Stimulated activated CD4-positive, alpha-beta T cell treated with anti-CD3 and anti-CD28 coated beads, TNF-alpha, amount 100 ng/mL, for 1 hour (primary cell): ENCODE measurements at regions not wholly inside any gene's neighbourhood (a gene's known extent, or its start where the extent isn't known, plus 50 kb on each side); places are given as distances from the start of the nearest gene placed in this dataset.
"Not testable (repeated sequence)": the region's sequence is repeated elsewhere in the genome, so short reads cannot be mapped to it uniquely, and the experiment has no call there.

Experiments
- DNase-seq, 3 donors: peaks; one replicate each; pipeline ENCODE4 v3.0.0-alpha.2; 2020; ENCODE audit warnings: low read depth in 3 of 3, low spot score in 1 of 3

DNA sequence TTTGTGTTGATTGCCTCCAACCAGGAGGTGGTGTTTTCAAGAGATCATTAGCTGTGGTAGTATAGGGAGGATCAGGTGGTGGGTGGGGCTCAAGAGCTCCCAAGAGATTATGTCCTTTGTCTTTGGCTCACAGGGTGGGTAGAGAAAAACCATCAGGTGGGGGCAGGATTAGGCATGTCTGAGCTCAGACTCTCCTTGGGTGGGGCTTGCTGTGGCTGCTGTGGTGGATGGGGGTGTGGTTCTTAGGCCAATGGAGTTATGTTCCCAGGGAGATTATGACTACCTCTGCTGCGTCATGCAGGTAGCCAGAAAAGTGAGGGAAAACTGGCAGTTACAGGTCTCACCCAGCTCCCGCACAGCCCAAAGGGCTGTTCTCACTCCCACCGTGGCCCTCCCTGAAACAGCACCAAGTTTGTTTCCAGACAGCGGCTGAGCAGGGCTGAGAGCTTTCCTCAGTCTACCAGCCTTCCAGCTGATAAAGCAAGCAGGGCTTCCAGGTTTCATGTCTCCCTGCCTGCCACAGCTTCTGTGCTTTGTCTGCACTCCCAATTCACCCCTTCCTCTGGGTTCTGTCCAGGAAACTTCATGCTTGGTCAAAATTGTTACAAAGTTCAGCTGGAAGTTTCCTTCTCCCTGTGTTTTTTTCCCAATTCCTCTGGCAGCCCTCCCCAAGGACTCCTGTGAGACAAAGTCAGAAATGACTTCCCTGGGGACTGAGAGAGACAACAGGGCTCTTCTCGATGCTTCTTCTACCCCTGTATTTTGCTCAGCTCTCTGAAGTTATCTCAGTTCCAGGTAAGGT is 481.1 kb upstream of the MAN1A1 start:
- DNase-seq = no peak

DNA sequence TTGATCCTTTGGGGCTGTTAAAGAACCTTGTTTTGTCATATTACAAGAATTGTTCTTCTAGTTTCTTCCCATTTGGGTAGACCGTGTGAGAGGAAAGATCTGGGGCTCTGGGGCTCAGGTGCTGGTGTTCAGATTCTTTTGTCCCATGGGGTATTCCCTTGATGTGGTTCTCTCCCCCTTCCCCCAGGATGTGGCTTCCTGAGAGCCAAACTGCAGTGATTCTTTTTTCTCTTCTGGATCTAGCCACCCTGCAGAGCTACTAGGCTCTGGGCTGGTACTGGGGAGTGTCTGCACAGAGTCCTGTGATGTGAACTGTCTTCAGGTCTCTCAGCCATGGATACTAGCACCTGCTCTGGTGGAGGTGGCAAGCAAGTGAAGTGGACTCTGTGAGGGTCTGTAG is 480.5 kb upstream of the MAN1A1 start:
- DNase-seq = no peak

DNA sequence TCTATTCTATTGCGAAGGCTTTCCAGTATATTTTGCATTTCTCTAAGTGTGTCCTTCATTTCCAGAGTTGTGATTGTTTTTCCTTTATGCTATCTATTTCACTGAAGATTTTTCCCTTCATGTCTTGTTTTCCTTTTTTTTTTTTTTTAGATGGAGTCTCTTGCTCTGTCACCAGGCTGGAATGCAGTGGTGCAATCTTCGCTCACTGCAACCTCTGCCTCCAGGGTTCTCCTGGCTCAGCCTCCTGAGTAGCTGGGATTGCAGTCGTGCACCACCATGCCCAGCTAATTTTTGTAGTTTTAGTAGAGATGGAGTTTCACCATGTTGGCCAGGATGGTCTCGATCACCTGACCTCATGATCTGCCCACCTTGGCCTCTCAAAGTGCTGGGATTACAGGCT is 479.9 kb upstream of the MAN1A1 start:
- not testable (repeated sequence) for DNase-seq

DNA sequence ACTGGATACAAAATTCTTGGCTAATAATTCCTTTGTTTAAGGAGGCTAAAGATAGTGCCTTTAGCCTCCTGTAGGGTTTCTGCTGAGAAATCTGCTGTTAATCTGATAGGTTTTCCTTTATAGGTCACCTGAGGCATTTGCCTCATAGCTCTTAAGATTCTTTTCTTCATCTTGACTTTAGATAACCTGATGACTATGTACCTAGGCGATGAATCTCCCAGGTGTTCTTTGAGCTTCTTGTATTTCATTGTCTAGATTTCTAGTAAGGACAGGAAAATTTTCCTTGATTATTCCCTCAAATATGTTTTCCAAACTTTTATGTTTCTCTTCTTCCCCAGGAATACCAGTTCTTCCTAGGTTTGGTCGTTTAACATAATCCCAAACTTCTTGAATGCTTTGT is 479.4 kb upstream of the MAN1A1 start:
- DNase-seq = no peak

DNA sequence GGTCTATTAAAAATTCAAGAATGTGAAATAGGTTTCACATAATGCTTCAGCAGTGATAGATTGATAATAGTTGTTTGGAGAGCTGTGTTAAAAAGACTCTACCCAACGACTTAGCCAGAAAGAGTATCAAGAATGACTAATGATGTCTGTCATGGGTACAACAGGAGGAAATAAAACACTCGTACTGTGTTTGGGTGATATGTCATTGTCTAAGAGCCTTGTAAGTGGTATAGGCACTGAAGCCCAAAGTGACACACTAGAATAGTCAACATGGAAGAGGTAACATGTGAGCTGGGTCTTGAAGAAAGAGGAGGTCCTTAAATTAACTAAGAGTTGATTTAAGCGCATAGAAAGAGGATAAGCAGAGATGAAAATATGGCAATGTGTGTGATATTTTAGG is 471.8 kb upstream of the MAN1A1 start:
- DNase-seq = no peak

DNA sequence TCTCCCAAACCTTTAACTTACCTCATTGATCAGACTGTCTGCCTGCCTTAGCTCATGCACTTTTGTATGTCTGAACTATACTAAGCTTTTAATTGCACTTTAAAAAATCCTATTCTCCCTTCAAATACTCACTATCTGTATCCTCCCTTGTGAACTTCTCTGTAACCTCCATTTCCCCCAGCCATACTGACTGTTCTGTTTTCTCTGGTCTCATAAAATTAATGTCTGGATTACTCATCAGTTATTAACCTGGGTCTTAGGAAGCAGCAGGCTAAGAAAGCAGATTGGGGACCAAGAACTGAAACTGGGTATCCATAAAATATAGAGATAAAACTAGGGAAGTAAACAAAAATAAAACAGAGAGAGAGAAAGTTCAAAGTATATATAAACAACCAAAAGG is 469.3 kb upstream of the MAN1A1 start:
- no peak for DNase-seq

DNA sequence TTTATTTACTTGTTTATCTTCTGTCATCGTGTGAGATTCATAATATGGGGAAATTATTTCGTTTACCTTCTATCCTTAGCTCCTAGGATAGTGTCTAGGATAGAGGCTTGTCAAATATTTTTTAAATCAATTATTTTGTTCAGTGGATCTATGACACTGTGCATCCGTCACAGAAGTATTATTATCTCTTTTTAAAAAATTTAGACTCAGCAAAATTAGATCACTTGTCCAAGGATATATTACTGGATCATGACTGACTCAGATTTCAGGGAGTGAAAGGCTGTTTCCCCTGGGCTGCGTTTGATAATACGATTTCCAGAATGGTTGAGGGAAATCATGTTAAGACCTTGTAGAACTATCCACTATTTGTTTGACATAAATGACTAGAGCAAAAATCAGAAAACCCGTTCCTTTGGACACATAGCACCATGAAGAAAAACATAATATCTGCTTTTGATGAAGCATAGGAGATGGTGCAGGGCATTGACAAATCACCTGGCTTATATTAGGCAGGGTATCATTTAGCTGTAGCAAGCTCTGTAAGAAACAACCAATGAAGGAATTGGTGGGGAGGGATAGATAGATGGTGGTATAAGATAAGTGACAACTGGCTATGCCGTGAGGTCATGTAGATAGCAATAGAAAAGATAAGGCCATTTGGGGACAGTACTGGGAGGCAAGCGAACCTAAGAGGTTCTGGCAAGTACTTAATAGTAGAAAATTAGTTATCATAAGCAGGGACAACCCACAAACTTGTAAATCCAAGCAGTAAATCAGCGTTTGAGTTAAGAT is 465.2 kb upstream of the MAN1A1 start:
- DNase-seq = no peak

DNA sequence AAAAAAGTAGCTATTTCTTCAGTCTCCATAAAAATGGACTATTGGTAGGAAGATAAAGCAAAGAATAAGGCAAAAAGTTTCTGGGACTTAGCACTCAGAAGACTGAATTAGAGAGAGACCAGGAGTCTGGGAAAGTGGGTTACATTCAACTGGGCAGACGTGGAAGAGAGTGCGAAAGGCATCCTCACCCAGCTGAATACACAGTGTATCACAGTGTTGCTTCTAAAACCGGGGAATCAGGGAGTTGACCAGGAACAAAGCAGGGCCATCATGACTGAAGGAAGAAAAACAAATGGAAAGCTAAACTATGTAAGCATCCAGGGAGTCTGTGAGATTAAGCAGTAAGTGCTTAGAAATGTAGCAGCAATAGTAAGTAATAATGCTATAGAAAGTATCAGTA is 452.9 kb upstream of the MAN1A1 start:
- DNase-seq = no peak

DNA sequence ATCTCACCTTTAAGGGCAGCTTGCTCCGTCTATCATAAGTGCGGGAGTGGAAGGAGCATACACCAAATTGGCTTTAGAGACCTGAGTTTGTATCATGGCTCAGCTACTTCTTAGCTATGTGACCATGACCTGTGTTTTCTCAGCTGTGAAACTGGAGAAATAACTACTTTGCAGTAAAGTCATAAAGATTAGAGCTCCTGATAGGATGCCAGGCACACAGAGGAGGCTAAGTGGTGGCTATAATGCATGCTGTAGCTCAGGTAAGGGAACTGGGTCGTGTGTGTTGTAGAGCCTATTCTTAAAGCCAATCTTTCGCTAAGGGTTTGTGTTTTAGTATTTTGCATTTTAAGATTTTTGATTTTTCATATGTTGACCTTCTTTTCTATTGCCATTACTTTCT is 451.5 kb upstream of the MAN1A1 start:
- no peak for DNase-seq

DNA sequence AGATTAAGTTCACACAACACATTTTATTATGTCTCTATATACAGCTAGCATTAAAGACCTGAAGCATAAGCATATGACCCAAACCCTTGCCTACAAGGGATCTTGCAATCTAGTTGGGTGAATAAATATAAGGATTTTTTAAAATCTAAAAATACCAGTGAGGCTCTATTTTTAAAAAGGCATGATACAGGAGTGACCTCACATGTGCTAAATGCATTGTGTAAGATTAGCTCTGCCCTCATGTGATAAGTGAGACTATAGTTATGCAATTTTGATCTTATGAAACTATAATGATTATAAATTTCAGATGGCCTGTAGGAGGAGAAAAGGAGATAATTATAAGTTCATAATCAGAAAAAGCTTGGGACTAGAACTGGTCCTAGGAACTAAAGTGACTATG is 451.0 kb upstream of the MAN1A1 start:
- no peak for DNase-seq

DNA sequence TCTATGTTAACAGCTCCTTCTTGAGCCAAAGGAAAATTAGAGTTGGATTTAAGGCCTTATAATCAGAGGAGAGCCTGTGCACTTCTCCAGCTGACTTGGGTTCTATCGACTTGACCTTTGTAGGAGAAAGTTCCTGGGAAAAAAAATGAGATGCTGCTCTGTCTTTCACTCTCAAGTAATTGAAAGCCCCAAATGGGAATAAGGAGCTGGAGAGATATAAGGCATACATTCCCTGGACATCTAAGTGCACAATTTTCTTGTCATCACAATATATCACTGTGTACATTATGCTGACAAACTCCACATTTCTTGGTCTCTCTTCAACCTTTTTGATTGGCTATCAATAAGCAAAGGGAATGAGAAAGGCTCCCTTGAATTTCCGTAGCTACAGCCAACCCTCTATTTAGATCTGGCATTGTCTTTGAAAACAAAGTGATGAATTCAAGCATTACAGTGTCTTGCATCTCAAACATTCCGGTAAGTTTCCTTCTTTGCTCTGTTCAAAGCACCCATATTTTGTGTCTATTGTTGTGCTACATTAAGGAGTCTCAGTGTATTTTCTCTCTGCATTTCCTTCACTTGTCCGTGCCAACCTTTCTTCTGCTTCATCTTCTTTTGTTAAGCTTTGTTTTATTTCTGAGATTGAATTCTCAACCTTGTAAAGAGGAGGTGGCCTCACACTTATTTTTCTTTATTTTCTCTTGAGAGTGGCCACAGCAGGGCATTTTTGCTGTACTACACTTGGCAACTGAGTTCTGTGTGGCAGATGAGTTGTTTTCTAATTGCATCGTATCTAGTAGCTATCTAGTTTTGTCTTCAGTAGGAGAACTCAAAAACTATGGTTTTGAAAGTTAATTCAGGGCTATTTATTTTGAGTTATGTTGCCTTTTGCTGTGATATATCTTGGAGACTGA is 450.3 kb upstream of the MAN1A1 start:
- no peak for DNase-seq

DNA sequence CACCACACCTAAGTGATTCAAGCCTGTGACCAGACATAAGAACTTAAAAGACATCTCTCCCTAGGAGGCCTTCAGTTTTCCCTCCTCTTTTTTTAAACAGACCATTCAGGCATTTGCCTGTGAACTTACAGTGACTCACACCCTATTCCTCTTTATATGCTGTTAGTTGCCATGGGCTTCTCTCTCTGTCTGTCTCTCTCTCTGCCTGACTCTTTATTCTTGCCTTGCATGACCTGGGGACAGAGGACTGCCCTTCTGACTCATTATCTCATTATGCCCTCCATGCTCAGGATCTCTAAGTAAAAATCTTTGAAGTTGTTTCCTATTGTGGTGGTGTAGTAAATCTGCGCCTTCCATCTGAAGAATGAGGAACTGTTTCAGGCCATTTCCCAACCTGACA is 442.2 kb upstream of the MAN1A1 start:
- DNase-seq = no peak

DNA sequence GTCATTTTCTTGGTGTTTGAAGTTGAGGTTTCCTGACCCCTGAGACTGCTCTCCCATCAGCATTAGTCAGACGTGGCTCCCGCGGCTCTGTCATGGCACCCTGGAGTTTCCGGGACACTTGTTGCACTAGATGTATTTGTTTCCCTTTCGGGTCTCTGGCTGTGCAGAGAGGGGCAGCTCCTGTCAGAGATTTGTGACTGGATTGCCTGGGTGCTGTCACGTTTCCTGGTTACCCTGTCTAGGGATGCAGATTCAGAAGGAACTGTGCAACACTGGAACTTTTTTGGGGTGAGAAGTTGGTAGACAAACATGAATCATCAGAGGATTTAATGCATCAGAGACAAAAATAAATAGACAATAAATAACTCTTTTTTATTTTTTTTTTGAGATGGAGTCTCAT is 431.8 kb upstream of the MAN1A1 start:
- DNase-seq = no peak

DNA sequence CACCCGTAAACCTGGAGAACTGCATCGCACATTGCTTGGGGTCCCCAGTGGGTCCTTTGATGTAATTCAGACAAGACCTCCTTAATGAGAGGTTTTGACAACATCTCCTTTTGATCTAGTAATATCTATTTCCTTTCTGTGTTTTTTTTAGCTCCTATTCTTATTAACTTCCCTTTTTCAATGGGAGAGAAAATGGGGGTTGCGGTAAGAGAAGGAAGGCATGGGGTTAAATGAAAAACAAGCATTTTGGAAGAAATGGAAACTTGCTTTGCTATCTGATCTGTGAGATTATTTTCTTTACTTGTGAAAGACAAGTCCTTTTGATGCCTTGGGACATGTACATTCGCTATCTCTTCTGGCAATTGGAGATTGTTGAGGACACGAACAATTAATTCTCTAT is 418.6 kb upstream of the MAN1A1 start:
- DNase-seq = no peak

DNA sequence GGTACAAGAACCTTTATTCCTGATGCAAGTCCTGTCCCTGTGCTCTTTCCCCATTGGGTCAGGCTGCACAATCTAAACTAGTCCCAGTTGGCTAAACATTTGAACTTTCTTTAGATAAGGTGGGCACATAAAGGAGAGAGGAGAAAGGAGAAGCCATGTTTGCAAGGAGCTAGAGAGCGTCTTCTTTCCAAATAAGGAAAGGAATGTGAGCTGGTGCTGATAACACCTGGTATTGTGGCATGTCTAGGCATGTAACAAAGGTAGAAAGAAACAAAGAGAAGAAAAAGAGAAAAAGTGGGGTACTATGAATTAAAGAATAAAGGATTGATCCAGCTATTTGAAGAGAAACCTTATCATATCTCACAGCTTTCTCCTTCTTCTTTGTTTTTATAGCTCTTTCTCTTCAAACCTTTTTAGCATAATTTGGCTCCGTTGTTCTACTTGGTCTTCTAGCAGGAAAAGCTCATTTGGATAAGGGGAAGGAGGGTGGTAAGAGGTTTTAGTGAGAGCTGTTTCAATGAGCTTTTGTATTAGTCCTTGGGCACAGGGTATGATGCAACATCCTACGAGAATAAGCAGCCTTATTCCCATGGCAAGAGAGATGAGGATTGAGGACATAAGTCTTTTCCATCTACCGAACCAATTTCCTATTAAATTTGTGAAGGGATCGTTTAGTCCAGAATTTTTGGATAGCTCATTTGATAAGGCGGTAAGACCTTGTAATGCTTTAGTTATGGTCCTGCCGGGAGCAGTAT is 415.5 kb upstream of the MAN1A1 start:
- DNase-seq = no peak

DNA sequence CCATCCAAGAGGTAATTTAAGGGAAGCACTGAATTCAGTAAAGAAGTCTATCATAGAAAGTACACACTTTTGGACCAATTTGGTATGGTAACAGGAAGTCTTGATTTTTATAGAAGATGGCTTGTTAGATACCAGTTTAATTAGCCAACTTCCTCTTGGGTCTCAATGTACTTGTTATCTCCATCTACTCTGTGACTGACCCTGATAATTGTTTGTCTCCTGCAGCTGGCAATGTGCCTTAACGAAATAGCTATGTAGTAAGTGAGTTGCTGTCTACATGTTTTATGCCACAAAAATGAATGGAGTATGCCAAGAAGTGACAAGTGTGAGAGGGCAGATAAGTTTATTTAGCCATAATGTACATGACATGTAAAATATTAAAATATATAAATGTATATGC is 410.5 kb upstream of the MAN1A1 start:
- no peak for DNase-seq

DNA sequence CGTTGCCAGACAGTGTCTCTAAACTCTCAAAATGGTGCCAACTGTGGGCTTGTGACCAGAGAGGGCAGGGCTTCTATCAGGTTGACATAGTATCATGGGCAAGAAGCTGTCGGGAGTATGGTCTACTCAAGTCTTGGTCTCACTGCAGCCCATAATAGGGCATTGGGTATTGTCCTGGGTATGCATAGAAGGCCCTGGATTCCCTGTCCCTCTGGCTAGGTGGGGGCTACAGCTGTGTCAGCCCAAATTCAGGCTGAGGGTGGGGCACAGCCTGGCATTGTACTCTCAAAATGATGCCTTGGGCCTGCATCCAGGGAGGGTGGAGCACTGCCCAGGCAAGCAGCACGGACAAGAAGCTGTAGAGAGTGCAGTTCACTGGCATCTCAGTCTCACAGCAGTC is 408.8 kb upstream of the MAN1A1 start:
- DNase-seq = no peak

DNA sequence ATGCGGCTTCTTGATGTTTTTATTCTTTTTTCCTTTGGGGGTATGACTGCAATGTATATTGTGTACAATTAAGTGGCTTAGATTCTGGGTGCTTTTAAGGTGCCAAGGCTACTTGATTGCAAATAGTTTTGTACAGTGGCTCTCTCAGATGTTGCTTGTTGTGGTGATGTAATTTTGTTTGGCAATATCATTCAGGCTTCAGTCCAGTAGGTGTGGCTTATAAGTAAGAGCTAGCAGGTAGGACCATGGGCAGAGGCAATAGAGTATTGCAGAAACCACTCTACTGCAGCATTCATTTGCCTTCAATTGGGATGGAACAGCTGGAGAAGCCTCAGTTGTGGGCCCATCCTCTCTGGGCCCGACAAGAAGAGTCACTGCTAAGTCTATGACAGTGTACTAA is 407.9 kb upstream of the MAN1A1 start:
- no peak for DNase-seq

DNA sequence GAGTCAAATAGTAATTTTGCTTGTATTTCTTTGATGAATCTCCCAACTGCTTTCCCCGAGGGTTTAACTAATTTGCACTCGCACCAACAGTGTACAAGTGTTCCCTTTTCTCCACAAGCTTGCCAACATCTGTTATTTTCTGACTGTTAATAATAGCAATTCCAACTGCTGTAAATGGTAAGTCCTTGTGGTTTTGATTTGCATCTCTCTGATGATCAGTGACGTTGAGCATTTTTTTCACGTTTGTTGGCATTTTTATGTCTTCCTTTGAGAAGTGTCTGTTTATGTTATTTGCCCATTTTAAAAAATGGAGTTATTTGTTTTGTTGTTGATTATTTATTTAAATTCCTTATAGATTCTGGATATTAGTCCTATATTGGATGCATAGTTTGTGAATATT is 399.8 kb upstream of the MAN1A1 start:
- no peak for DNase-seq

DNA sequence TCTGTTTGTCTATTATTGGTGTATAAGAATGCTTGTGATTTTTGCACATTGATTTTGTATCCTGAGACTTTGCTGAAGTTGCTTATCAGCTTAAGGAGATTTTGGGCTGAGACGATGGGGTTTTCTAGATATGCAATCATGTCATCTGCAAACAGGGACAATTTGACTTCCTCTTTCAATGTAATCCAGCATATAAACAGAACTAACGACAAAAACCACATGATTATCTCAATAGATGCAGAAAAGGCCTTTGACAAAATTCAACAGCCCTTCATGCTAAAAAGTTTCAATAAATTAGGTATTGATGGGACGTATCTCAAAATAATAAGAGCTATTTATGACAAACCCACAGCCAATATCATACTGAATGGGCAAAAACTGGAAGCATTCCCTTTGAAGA is 399.0 kb upstream of the MAN1A1 start:
- DNase-seq = not testable (repeated sequence)
